H7 (cell line): ENCODE measurements at regions not wholly inside any gene's neighbourhood (a gene's known extent, or its start where the extent isn't known, plus 50 kb on each side); places are given as distances from the start of the nearest gene placed in this dataset.

Source experiments
- DNase-seq: peaks from one replicate; pipeline ENCODE4 v3.0.0; 2012
- H3K27me3 ChIP-seq: 2 replicates; pipeline ENCODE4 v1.6.0; 2011; ENCODE audit warnings: mild to moderate bottlenecking, low read length; ENCODE audit not compliant: control insufficient read depth, insufficient read depth
- H3K36me3 ChIP-seq: replicated peaks from 2 replicates; pipeline ENCODE4 v1.5.1; 2011; ENCODE audit warnings: low read length; ENCODE audit not compliant: control insufficient read depth, insufficient read depth
- H3K4me3 ChIP-seq: 2 replicates; pipeline ENCODE4 v1.5.1; 2011; ENCODE audit warnings: low read depth, mild to moderate bottlenecking, control low read depth, low read length, moderate library complexity; ENCODE audit not compliant: insufficient read depth

DNA sequence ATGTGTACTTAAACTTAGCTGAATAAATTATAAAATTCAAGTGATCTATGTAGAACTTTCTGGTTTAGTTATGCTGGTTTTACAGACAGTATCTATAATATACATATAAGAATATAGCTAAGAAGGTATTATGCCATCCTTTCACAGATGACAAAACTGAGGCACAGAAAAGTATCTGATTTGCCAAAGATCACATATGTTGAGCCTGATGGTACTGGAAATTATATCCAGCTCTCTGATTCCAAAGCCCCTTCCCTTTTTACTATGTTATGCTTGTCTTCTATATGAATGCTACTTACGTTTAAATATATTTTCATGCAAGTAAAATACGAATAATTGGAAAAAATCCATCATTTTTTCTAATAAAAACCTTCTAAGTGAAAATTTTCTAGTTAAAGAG, 1631.3 kb downstream of the DPP10 start:
- no peak overlapping the region for H3K4me3 ChIP-seq
- DNase-seq: no peak
- no peaks in the 10 kb centered on the region for H3K27me3 ChIP-seq
- H3K36me3 ChIP-seq: no peaks in the 10 kb centered on the region

- Histone ChIP-seq H3K36me3 (no peaks in the 10 kb centered on the region), H3K27me3 (no peaks in the 10 kb centered on the region), H3K4me3 (no peak overlapping the region)
- no peak for DNase-seq
Observed at GRCh38 chr2:116074161-116074560, 1631.7 kb downstream of the DPP10 start.

DNA sequence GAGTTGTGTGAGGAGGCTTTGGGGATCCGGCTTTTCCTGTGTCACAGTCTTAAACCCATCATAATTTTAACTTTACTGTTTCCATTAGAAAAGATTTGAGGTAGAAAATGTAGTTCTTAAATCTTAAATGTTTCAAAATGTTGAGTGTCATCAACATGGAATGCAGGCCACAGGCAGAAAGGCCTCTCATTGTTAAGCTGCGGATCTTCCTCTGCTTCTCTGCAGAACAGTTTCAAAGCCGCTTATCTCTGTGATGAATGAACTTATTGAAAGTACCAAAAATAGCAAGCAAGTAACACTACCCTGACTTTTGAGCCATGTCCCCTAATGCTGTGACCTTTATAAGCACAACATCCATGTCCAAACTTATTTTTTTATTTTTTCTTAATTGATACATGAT, 1645.8 kb downstream of the DPP10 start:
- no peaks in the 10 kb centered on the region for H3K36me3 ChIP-seq
- H3K4me3 ChIP-seq: no peak overlapping the region
- DNase-seq: no peak
- H3K27me3 ChIP-seq: no peaks in the 10 kb centered on the region

- Histone ChIP-seq H3K4me3 (no peak overlapping the region), H3K27me3 (no peaks in the 10 kb centered on the region), H3K36me3 (no peaks in the 10 kb centered on the region)
- peak; percentile 45 for DNase-seq
Observed at GRCh38 chr2:116094196-116094595, 1651.8 kb downstream of the DPP10 start.

DNA sequence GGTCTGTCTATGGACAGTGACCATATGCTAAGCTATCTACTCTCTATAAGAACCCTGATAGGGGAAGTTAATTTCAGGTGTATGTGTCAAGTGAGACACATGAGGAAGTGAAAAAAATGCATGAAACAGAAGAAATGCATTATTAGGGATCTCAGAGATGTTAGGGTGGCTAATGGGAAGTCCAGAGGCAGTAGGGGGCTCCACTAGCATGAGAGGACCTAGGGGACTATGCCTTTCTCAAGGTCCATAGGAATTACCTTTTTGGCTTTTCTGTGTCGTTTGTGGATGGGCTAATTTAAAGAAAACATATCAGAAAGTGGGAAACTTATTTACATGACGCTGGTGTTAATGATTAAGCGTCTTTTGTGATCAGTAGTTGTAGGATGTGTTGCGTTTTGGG, 1653.2 kb downstream of the DPP10 start:
- Histone ChIP-seq H3K36me3 (no peaks in the 10 kb centered on the region), H3K27me3 (no peaks in the 10 kb centered on the region), H3K4me3 (no peak overlapping the region)
- DNase-seq: peak; percentile 19

DNA sequence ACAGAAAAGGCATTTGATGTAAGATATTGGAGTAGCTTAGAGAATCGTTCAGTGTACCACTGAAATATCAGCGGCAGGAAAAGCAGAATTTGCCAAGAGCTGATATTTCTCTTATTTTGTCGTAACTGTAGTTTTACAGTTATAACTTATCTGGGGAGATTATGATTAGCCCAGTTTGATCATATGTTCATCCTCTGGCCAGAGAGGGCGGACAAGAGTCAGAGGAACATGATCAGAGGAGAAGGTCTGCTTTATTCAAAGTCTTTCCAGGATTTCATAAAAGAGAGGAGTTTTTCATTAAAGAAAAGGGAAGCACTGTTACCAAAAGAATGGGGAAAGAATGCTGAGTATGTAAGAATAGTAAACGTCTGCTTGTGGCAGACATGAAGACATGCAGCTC, 1655.6 kb downstream of the DPP10 start:
- Histone ChIP-seq H3K36me3 (no peaks in the 10 kb centered on the region), H3K4me3 (no peak overlapping the region), H3K27me3 (no peaks in the 10 kb centered on the region)
- peak; percentile 22 for DNase-seq

DNA sequence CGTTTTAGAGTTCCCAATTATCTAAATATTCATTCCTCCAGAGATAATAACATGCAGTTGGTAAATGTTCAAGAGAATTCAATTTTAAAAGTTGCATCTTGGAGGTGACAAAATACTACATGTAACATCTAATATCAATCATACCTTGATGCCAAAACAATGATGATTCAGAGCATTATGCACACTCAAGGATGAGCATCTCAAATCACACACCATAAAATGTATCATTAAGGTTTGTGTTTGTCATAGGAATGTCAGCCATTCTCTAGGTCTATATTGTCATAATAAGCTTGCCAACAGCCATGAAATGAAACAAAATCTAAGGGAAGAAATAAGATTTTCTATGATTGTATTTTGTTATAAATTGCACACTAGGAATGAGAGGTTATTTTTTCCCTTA, 1667.0 kb downstream of the DPP10 start:
- no peaks in the 10 kb centered on the region for H3K27me3 ChIP-seq
- no peak for DNase-seq
- no peaks in the 10 kb centered on the region for H3K36me3 ChIP-seq
- no peak overlapping the region for H3K4me3 ChIP-seq

DNA sequence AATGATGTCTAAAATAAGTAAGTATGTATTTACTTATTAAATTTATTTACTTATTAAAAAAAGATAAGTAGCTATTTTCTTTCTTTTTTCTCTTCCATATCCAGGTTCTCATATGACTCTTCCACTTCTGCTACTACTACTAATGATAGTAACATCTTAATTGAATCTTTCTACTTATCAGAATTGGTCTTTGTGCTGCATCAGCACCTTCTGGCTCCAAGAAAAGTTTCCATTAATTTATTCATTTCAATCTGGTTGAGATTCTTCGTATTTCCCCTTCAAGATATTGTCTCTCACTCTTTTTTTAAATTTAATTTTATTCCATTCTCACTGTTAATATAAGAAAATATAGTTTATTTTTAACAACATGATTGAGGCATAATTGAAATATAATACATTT, 1675.4 kb downstream of the DPP10 start:
- Histone ChIP-seq H3K4me3 (no peak overlapping the region), H3K36me3 (no peaks in the 10 kb centered on the region), H3K27me3 (no peaks in the 10 kb centered on the region)
- no peak for DNase-seq

GRCh38 chr2:116132833-116133232, 1681.7 kb upstream of the DDX18 start:
- Histone ChIP-seq H3K4me3 (no peak overlapping the region), H3K36me3 (no peaks in the 10 kb centered on the region), H3K27me3 (peaks cover 6% of the 10 kb centered on the region)
- no peak for DNase-seq

DNA sequence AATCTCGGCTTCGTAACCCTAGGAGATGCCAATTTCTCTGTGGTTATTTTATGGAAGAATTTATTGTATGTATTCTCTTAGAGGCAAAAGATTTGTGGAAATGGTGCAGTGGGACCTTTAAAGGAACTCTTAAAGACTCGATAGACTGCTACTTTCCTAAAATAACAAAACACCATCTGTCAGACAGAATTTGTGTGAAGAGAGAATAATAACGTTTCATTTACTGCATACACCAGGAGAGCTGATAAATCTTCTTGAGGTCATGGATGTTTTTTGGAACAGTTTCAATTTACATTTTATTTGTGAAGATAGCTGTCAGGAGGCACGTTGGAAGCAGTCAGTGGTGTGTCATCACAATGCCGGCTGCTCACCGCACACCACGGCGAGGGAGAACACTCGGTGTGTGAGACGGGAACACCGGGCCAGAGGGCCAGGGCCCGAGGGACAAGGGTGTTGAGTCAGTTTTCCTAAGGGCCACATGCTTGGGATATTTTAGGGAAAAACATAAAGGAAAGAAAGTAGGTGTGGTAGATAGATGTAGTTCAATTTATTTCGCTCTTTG, 1681.0 kb upstream of the DDX18 start:
- Histone ChIP-seq H3K4me3 (no peak overlapping the region), H3K36me3 (no peaks in the 10 kb centered on the region), H3K27me3 (peaks cover 12% of the 10 kb centered on the region)
- no peak for DNase-seq

GRCh38 chr2:116141891-116142474, 1672.5 kb upstream of the DDX18 start:
- Histone ChIP-seq H3K36me3 (no peaks in the 10 kb centered on the region), H3K4me3 (no peak overlapping the region), H3K27me3 (peaks cover 74% of the 10 kb centered on the region)
- no peak for DNase-seq

DNA sequence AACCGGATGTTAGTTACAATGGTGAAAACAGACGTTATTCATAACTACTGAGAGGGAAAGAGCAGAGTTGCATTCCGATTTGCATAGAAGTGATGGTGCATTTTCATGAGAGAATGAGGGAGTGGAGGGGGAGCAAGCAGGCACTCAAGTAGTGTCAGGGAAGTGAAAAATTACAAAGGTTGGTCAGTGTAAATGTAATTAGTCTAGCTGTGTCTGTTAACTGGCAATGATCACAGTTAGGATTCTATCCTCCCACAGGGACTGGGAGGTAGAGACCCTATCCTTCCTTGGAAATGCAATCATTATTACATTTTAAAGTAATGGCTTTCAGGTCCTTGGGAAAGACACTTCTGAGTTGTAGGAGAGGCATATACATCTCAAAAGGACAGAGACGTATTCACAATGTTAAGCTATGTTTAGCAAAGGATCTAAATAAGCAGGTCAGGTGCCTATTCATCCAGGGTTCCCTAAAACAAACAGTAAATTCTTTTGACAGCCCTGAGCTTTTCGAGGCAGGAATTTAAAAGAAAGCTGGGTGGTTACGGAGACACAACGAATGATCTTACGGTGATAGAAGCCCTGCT, 1671.8 kb upstream of the DDX18 start:
- peak; percentile 18 for DNase-seq
- Histone ChIP-seq H3K4me3 (no peak overlapping the region), H3K36me3 (no peaks in the 10 kb centered on the region), H3K27me3 (peaks cover 76% of the 10 kb centered on the region)

DNA sequence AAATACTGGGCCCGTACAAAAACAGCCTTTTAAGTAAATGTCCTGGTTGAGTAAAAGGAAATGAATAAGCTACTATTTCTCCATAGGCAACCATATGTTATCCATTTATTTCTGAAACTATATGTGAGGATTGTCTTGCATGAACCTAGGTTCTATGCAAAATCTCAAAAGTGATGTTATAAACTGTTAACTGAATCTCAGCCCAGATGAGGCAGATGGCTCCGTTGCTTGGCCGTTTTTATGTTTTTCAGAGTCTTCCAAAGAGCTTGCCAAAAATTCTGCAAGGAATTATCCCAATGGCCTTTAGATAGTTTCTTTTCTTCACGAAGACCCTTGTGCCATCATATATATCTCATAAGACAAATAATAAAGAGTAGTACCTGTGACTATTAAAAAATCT, 1669.5 kb upstream of the DDX18 start:
- Histone ChIP-seq H3K36me3 (no peaks in the 10 kb centered on the region), H3K4me3 (no peak overlapping the region), H3K27me3 (peaks cover 83% of the 10 kb centered on the region)
- no peak for DNase-seq

- Histone ChIP-seq H3K36me3 (no peaks in the 10 kb centered on the region), H3K27me3 (peaks cover 76% of the 10 kb centered on the region), H3K4me3 (no peak overlapping the region)
- no peak for DNase-seq
Observed at GRCh38 chr2:116148361-116148760, 1666.1 kb upstream of the DDX18 start.

GRCh38 chr2:116153729-116154128, 1660.8 kb upstream of the DDX18 start:
- no peak for DNase-seq
- Histone ChIP-seq H3K36me3 (no peaks in the 10 kb centered on the region), H3K27me3 (peaks cover 27% of the 10 kb centered on the region), H3K4me3 (no peak overlapping the region)
